ENCODE measurements at regions not wholly inside any gene's neighbourhood (a gene's known extent, or its start where the extent isn't known, plus 50 kb on each side); places are given as distances from the start of the nearest gene placed in this dataset.

- no peak for ATAC-seq
These were observed 192.9 kb downstream of the PIK3R1 start for GRCh38 chr5:68408345-68408871.

- ATAC-seq, result no peak
These were observed 193.7 kb downstream of the PIK3R1 start for GRCh38 chr5:68409259-68409658.

GRCh38 chr5:68411161-68411560 lies 195.6 kb downstream of the PIK3R1 start:
- no peak for ATAC-seq

- no peak for ATAC-seq
These were observed 199.9 kb downstream of the PIK3R1 start for GRCh38 chr5:68415177-68416085.

- ATAC-seq, result no peak
These were observed 201.2 kb downstream of the PIK3R1 start for GRCh38 chr5:68416714-68417113.

GRCh38 chr5:68418201-68418600 lies 202.6 kb downstream of the PIK3R1 start:
- ATAC-seq, result no peak

- ATAC-seq, result no peak
These were observed 203.1 kb downstream of the PIK3R1 start for GRCh38 chr5:68418680-68419079.

GRCh38 chr5:68419081-68419636 lies 203.6 kb downstream of the PIK3R1 start:
- no peak for ATAC-seq

GRCh38 chr5:68419637-68420452 lies 204.3 kb downstream of the PIK3R1 start:
- no peak for ATAC-seq

GRCh38 chr5:68420476-68421344 lies 205.2 kb downstream of the PIK3R1 start:
- ATAC-seq, result no peak

GRCh38 chr5:68421485-68422220 lies 206.1 kb downstream of the PIK3R1 start:
- ATAC-seq, result no peak

GRCh38 chr5:68423154-68423811 lies 207.7 kb downstream of the PIK3R1 start:
- ATAC-seq, result peak; percentile 44 to 48

- peak; percentile 88 to 93 for ATAC-seq
These were observed 209.4 kb downstream of the PIK3R1 start for GRCh38 chr5:68424799-68425537.

- ATAC-seq, result no peak
These were observed 211.0 kb downstream of the PIK3R1 start for GRCh38 chr5:68426586-68426985.

GRCh38 chr5:68428231-68428811 lies 212.8 kb downstream of the PIK3R1 start:
- ATAC-seq, result no peak

GRCh38 chr5:68429510-68429909 lies 214.0 kb downstream of the PIK3R1 start:
- ATAC-seq, result no peak

GRCh38 chr5:68430279-68430678 lies 214.7 kb downstream of the PIK3R1 start:
- no peak for ATAC-seq

GRCh38 chr5:68431186-68431585 lies 215.6 kb downstream of the PIK3R1 start:
- ATAC-seq, result no peak

GRCh38 chr5:68431601-68432337 lies 216.2 kb downstream of the PIK3R1 start:
- no peak for ATAC-seq

Data from activated CD4-positive, CD25-positive, alpha-beta regulatory T cell treated with anti-CD3 and anti-CD28 coated beads, Interleukin-2, amount 50 U/mL, for 24 hours (primary cell).